Uterus (tissue), 2 donors: ENCODE measurements at regions not wholly inside any gene's neighbourhood (a gene's known extent, or its start where the extent isn't known, plus 50 kb on each side); places are given as distances from the start of the nearest gene placed in this dataset.

Source experiments
- CTCF ChIP-seq, 4 experiments: fragments of 200-600 bp in 2 of 4; fragments of 450-650 bp in 2 of 4; sonication (generic) in 2 of 4; IDR thresholded peaks; one replicate each; pipeline ENCODE4 v1.5.1; 2016 to 2019; ENCODE audit warnings: antibody characterized with exemption in 4 of 4, mild to moderate bottlenecking in 2 of 4, moderate library complexity in 1 of 4
- POLR2A ChIP-seq, 2 donors: fragments of 450-650 bp; IDR thresholded peaks; one replicate each; pipeline ENCODE4 v1.6.1; 2016; ENCODE audit warnings: antibody characterized with exemption in 2 of 2, mild to moderate bottlenecking in 1 of 2, moderate library complexity in 1 of 2

DNA sequence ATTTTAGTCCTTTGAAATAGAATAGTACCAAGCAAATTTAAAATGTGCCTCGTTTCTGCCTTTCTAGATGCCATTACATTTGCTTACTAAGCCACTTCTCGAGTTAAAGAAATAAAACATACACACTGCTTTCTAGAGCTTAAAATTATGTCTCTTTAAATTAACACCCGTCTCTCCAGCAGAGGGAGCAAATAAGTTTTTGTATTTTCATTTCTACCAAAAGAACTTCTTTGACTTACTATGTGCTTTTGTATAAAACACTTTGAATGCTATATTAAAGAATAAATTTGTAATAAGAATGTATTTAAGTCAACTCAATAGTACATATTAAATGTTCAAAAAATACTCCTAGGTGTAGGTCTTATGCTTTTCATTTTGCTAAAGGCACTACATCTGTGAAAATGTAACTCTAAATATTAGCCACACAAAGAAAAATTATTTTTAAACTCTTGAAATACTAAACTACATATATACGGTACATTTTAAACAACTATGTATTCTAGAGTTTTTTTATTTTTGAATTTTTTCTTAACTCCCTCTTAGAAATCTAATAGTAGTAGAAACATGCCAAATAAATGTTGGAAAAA is 269.3 kb upstream of the MIR17HG start:
- TF ChIP-seq CTCF (IDR thresholded peaks at IDR 0.05) (no peak), POLR2A (IDR thresholded peaks at IDR 0.05) (no peak)
